HG02642 (cell line): ENCODE measurements at regions not wholly inside any gene's neighbourhood (a gene's known extent, or its start where the extent isn't known, plus 50 kb on each side); places are given as distances from the start of the nearest gene placed in this dataset.

Source experiments
- ATAC-seq: cut with Tn5 transposase; IDR thresholded peaks from one replicate; pipeline ENCODE4 v1.9.1; 2021; ENCODE audit warnings: mild to moderate bottlenecking; ENCODE audit not compliant: unreplicated experiment, poor library complexity

- ATAC-seq: no peak
These were observed 156.6 kb upstream of the RAB4A start for GRCh38 chr1:229114315-229114714.

DNA sequence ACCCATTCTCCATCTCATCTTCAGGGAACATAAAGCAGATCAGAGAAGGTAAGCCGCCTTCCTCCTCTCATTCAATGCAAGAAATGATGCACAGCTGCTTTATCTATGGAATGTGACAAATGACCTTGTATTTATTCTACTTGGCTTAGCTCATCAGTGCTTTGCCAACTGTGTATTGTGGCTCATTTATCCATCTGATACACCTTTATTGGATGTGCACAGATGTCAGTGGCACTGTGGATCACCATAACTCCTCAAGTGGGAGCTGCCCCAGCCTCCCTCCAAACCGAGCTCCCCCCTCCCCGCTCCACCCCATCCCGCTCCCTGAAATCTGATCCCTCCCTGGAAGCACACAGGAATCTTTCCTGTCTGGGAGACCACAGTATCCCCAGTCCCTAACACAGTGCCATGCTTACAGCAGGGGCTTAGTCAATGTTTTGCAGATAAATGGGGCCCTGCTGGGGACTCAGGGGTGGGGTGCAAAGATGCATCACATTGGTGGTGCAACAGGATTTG lies 156.0 kb upstream of the RAB4A start:
- no peak for ATAC-seq

DNA sequence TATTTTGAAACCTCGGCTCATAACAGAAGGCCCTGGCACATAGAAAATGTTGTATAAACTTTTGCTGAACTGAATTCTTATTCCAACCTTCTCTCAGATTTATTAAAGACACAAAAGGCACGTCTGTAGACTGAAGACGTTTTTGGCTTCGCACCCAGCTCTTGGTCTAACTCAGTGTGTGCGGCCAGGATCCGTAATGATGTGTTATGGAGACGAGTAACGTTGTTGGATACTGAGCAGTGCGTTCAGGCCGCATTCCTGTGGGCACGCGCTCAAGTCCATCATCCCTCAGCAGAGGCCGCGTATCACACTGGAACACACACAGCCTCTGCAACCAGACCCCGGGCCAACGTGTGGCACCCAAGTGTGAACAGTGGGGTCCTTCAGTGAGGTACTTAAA lies 154.8 kb upstream of the RAB4A start:
- no peak for ATAC-seq

DNA sequence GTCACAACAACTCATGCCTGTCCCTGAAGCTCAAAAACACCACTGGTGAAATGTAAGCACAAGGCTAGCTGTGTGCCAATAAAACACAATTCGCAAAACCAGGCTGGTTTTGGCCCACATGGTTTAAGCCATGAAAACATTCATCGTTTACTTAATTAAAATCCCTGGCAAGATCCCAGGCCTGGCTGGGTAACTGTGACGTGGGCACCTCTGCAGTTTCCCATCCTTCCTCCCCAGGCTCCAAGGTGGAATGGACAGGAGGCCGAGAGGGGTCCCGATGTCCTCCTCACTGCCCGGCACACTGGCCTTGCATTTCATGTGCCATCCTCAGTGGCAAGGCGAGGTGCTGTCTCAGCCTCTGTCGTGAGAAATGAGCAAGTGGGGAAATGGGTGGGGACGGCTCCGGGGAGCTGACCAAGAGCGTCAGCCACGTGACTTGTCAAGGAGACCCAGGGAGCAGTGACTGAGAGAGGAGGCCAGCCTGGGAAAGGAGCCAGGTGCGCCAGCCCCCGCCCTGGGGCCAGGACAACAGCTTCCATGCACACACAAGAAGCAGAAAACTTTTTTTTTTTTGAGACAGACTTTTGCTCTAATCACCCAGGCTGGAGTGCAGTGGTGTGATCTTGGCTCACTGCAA lies 153.1 kb upstream of the RAB4A start:
- ATAC-seq: no peak

DNA sequence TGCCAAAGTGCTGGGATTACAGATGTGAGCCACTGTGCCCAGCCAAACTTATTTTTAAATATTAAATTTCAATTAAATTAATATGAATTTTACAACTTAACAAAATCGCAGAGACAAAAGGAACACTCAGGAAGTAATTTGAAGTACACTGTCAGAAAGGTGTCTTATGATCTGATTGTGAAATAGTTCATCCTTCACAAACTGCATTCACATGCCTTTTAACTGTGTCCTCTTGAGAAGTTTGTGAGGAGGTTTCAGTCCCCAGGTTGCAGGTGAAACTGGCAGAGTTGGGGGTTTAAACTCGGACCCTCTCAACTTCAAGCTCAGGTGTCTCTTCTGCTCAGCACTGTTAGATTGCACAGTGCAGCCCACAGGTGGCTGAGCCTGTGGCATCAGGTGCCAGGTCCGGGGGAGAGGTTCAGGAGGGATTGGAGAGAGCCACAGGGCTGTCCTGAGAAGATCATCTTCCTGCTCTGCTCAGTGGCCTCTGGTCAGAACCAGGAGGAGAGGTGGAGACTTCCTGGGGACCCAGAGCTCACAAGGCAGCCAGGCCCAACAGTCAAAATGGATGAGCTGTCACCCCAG lies 152.3 kb upstream of the RAB4A start:
- ATAC-seq: no peak

DNA sequence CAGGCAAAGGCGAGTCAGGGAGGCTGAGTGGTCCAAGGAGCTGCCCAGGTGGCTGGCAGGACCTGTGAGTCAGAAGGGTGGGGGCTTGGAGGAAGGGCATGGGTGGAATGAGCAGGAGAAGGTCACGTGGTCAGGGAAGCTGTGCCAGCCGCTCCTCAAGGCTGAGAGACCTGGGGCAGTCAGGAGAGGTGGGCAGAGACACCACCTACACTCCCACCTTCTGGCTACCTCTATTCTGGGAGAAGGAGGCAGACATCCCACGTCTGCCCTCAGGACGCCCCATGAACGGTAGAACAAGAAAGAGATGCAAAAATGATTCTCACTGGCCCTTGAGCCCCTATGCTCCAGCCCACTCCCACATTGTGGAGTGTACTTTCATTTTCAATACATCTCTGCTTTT lies 151.8 kb upstream of the RAB4A start:
- no peak for ATAC-seq

DNA sequence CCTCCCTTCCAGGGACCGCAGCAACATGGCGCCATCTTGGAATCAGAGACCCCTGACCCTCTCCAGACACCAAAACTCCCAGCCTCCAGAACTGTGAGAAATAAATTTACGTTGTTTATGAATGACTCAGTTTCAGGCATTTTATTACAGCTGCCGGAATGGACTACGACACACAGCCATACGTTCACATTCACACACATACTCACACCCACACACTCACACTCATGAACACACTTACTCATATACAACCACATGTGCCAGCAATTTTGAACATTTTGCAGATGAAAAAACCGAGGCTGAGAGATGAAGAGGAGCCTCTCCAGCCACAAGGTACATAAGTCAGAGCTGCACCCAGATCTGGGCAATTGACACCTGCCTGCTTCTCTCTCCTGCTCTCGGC lies 151.0 kb upstream of the RAB4A start:
- ATAC-seq: no peak

DNA sequence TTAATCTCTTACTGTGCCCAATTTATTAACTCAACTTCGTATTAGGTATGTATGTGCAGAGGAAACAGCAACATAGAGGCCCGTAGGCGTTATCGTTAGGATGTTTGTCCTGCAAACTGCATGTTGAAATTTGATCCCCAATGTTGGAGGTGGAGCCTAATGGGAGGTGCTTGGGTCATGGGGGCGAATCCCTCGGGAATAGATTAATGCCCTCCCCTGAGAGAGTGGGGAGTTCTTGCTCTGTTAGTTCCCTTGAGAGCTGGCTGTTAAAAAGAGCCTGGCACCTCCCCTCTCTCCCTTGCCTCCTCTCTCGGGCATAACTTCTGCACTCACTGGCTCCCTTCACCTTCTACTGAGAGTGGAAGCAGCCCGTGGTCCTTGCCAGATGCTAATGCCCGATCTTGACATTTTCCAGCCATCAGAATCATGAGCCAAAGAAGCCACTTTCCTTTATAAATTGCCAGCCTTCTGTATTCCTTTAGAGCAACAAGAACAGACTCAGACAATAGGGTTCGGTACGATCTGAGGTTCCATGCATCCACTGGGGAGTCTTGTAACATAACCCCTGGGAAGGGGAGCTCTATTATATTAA lies 149.0 kb upstream of the RAB4A start:
- no peak for ATAC-seq

DNA sequence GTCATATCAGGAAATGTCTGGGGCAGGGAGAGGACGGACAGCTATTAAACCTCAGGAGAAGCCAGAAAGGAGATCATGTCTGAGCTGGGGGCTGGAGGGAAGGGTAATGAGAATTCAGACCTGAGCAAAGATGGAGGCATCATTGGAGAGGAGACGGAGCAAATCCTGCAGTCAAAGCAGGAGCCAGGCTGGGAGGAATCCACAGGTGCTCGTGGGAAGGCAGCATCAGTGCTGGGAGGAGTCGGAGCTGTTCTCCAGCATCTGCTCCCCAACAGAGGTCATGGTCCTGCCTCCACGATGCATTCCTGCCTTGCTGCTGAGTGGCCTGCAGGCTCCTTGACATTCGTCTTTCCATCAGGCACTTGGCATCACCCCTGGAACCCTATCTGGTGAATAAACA lies 148.3 kb upstream of the RAB4A start:
- no peak for ATAC-seq

DNA sequence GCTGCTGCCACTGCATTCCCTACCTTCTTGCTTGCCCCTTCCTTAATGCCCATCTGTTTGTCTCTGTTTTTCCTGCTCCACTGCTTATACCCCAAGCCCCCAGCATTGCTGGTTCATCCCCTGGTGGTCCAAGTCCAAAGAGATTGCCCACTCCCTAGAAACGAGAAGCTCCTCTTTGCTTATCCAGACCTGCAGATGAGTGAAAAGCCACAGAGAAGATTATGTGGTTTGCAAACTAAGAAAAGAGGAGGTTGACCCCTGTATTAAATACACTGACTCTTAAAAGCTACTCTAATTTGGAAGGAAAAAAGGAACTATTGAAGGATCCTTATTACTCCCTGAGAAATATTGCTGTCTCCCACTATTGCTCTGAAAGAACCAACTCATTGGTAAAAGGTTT lies 146.8 kb upstream of the RAB4A start:
- no peak for ATAC-seq

DNA sequence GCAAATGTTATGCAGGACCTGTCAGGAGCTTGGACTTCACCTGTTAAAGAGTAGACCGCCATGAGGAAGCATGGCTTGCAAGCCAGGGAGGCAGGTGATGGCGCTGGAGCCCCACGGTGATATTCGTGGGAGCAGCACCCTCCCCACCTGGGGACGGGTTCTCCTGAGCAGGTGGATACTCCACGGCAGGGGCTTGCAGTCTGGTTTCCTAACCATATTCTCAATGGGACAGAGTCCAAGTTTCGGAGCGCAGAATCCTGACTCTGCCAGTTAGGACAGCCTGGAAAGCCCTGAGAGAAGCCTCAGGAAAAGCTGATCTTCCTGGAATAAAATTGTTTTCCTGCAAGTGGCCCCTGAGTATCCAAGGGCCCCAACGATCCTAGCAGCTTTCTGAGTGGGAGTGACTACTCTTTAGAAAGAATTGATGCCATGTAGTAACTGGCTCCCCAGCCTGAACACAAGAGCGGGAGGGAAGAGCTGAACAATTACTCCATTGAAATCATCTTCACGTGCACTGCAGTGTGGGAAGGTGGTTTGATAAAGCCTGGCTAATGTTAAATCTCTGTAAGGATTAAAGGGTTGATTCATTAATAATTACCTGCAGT lies 146.3 kb upstream of the RAB4A start:
- no peak for ATAC-seq

- ATAC-seq: no peak
These were observed 143.6 kb upstream of the RAB4A start for GRCh38 chr1:229127301-229127700.

DNA sequence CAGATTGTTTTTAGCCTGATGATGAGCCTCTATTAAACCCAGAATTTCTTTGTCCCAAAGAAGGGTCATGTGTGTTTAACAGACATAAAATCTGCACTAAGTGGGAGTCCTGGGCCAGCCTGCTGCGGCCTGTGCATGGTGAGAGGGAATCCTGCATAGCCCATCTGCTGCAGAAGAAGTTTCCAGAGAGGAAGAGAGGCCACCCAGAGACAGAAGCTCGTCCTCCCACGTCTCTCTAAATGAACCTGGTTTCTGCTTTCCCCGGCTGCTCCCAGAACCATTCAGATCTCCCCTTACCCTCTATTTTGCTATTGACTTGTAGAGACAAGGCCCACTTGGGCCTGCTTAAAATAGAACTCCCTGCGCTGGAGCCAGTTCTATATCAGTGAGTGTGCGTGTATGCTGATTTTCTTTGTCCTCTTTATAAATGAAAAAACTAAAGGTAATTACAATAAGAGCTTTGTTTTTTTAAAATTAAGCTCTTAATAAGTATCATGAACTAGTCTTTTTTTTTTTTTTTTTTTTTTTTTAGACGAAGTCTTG lies 142.8 kb upstream of the RAB4A start:
- no peak for ATAC-seq

- no peak for ATAC-seq
These were observed 141.4 kb upstream of the RAB4A start for GRCh38 chr1:229129301-229130027.

DNA sequence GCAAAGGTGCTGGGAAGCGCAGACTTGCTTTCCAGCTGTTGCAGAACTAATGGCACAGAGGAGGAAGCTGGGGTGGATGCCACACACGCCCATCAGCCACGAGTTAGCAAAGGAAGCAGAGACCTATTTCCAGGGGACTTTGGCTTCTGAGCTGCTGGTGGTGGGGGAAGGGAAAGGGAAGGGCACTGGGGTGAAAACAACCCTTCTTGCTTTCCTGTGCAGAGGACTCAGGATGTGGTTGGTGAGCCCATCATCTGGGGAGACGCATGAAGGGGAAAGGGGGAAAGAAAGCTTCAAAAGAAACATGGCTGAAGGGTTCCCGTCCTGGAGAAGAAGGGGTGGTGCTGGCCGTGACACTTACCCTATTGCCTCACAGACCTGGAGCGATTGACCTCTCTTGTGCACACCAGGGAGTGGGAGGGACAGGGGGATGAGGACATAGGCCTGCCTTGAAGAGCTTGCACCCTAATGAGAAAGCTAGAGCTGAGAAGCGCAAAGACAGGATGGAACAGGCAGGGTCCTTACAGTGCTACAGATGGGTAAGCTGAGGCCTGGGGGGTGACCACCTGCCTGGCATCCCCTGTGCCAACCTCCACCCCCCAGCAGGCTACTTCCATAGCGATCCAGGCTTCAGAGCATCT lies 140.8 kb upstream of the RAB4A start:
- ATAC-seq: no peak

DNA sequence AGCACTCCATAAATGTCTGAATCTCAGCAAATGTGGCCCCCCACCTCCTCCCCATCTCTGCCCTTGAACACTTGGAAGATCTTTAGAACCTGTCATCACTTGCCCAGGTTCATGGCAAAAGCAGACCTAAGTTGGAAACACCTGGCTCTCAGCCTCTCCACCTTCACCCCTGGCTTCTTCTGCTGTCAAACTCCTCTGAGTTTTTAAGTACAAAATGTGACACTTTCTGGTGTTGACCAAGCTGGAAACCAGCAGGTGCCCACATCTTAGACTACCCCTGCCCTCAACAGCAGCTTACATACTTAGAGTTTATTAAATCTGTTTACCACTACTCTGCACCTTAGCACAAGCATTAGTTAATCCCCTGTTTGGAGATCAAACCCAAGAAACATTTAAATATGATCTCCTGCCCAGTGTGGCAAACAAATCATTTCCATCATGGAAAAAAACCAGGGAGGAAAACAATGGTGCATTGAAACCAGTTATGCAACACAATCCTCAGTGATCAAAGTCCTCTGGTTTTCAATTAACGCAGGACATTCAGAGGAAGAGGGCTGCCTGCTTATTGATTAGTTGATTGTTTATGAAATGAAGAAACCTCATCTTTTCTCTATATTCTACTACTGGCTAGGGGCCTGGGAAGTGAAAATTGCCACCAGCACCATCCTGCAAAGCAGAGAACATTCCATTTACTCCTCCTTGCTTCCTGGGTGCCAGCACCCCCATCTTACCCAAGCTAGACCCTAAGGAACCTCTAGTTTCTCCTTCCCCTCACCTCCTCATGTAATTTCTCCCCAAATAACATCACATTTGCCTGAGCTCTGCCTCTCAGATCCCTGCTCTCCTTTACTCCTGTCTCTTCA lies 139.4 kb upstream of the RAB4A start:
- no peak for ATAC-seq

- no peak for ATAC-seq
These were observed 138.8 kb upstream of the RAB4A start for GRCh38 chr1:229132106-229132443.

GRCh38 chr1:229132706-229133105 lies 138.2 kb upstream of the RAB4A start:
- no peak for ATAC-seq

GRCh38 chr1:229133151-229133550 lies 137.8 kb upstream of the RAB4A start:
- no peak for ATAC-seq
